Liver (tissue), 8 donors: ENCODE measurements at regions not wholly inside any gene's neighbourhood (a gene's known extent, or its start where the extent isn't known, plus 50 kb on each side); places are given as distances from the start of the nearest gene placed in this dataset.

Experiments used
- DNase-seq: peaks from one replicate; pipeline ENCODE4 v3.0.0-alpha.2; 2017; ENCODE audit warnings: low spot score
- H3K27ac ChIP-seq, 2 donors: one replicate each; pipeline ENCODE4 v1.7.0; 2013; ENCODE audit warnings: inconsistent platforms in 2 of 2, low read length in 2 of 2, control low read depth in 1 of 2, low read depth in 1 of 2, mild to moderate bottlenecking in 1 of 2
- H3K27me3 ChIP-seq, 4 donors: one replicate each; pipeline versions ENCODE4 v1.6.1 to v1.7.0; 2013; ENCODE audit warnings: low read length in 3 of 4, inconsistent platforms in 1 of 4, mild to moderate bottlenecking in 1 of 4, moderate library complexity in 1 of 4; ENCODE audit not compliant: control insufficient read depth in 4 of 4, insufficient read depth in 4 of 4
- H3K36me3 ChIP-seq, 4 donors: one replicate each; pipeline versions ENCODE4 v1.6.1 to v1.7.0; 2013; ENCODE audit warnings: low read length in 3 of 4, mild to moderate bottlenecking in 3 of 4, low read depth in 1 of 4, moderate library complexity in 1 of 4; ENCODE audit not compliant: control insufficient read depth in 4 of 4, insufficient read depth in 3 of 4
- H3K4me1 ChIP-seq, 4 donors: one replicate each; pipeline versions ENCODE4 v1.6.1 to v1.7.0; 2013; ENCODE audit warnings: low read length in 3 of 4, mild to moderate bottlenecking in 3 of 4, moderate library complexity in 1 of 4; ENCODE audit not compliant: control insufficient read depth in 4 of 4, insufficient read depth in 4 of 4
- H3K4me3 ChIP-seq, 3 donors: one replicate each; pipeline versions ENCODE4 v1.6.1 to v1.7.0; 2013; ENCODE audit warnings: low read length in 3 of 3, control low read depth in 1 of 3, low read depth in 1 of 3, mild to moderate bottlenecking in 1 of 3
- H3K9ac ChIP-seq, 2 donors: one replicate each; pipeline ENCODE4 v1.7.0; 2013; ENCODE audit warnings: low read length in 2 of 2, mild to moderate bottlenecking in 2 of 2, moderate library complexity in 2 of 2, control low read depth in 1 of 2, low read depth in 1 of 2
- H3K9me3 ChIP-seq, 4 donors: one replicate each; pipeline versions ENCODE4 v1.6.1 to v1.7.0; 2013; ENCODE audit warnings: low read length in 3 of 4; ENCODE audit not compliant: control insufficient read depth in 4 of 4
- ATF3 ChIP-seq: IDR thresholded peaks from 2 replicates; pipeline ENCODE4 v1.6.1; 2016; ENCODE audit warnings: antibody characterized with exemption
- CTCF ChIP-seq: fragments of 150-350 bp; IDR thresholded peaks from 2 replicates; pipeline ENCODE4 v1.5.1; 2017; ENCODE audit warnings: improper control_type of control experiment, low read depth, low read length; ENCODE audit not compliant: missing input control
- EGR1 ChIP-seq, 2 donors: IDR thresholded peaks; 2 replicates each; pipeline ENCODE4 v1.6.1; 2016 to 2018; ENCODE audit warnings: antibody characterized with exemption in 2 of 2, low read depth in 2 of 2
- FOXA1 ChIP-seq: IDR thresholded peaks from 2 replicates; pipeline ENCODE4 v1.6.1; 2016; ENCODE audit warnings: antibody characterized with exemption
- GABPA ChIP-seq, 2 donors: IDR thresholded peaks in 1 of 2; conservative IDR thresholded peaks in 1 of 2; 2 replicates each; pipeline ENCODE4 v1.6.1; 2016; ENCODE audit warnings: antibody characterized with exemption in 2 of 2, mild to moderate bottlenecking in 1 of 2, moderate library complexity in 1 of 2
- HNF4A ChIP-seq, 2 donors: conservative IDR thresholded peaks; 2 replicates each; pipeline ENCODE4 v1.6.1; 2016; ENCODE audit warnings: antibody characterized with exemption in 2 of 2, mild to moderate bottlenecking in 2 of 2
- HNF4G ChIP-seq: IDR thresholded peaks from 2 replicates; pipeline ENCODE4 v1.6.1; 2016; ENCODE audit warnings: antibody characterized with exemption
- JUND ChIP-seq, 2 donors: IDR thresholded peaks; 2 replicates each; pipeline ENCODE4 v1.6.1; 2016; ENCODE audit warnings: antibody characterized with exemption in 2 of 2
- MAX ChIP-seq: IDR thresholded peaks from 2 replicates; pipeline ENCODE4 v1.6.1; 2016; ENCODE audit warnings: antibody characterized with exemption
- RAD21 ChIP-seq, 2 donors: IDR thresholded peaks; 2 replicates each; pipeline ENCODE4 v1.6.1; 2016; ENCODE audit warnings: antibody characterized with exemption in 2 of 2, mild to moderate bottlenecking in 2 of 2
- REST ChIP-seq: IDR thresholded peaks from 2 replicates; pipeline ENCODE4 v1.6.1; 2016; ENCODE audit warnings: antibody characterized with exemption, mild to moderate bottlenecking
- RXRA ChIP-seq, 2 donors: IDR thresholded peaks; 2 replicates each; pipeline ENCODE4 v1.6.1; 2017 to 2018; ENCODE audit warnings: antibody characterized with exemption in 2 of 2, mild to moderate bottlenecking in 1 of 2
- SP1 ChIP-seq: IDR thresholded peaks from 2 replicates; pipeline ENCODE4 v1.6.1; 2018; ENCODE audit warnings: antibody characterized with exemption, mild to moderate bottlenecking
- TAF1 ChIP-seq: conservative IDR thresholded peaks from 2 replicates; pipeline ENCODE4 v1.6.1; 2016; ENCODE audit warnings: antibody characterized with exemption, mild to moderate bottlenecking
- YY1 ChIP-seq: IDR thresholded peaks from 2 replicates; pipeline ENCODE4 v1.6.1; 2016; ENCODE audit warnings: antibody characterized with exemption, mild to moderate bottlenecking
- ZBTB33 ChIP-seq: IDR thresholded peaks from 2 replicates; pipeline ENCODE4 v1.6.1; 2016; ENCODE audit warnings: antibody characterized with exemption
- WGBS: extraction: QIAGEN DNeasy Blood & Tissue Kit; methylation state at CpG from one replicate; pipeline ENCODE4 v1.1.7; 2013; 5-methylcytosine and 5-hydroxymethylcytosine counted together
- donor health status: healthy.
- donor health status: healthy.
- donor health status: healthy.
- donor health status: healthy.
- donor health status: healthy.

- TF ChIP-seq HNF4A (conservative IDR thresholded peaks at IDR 0.05) (no peak), EGR1 (IDR thresholded peaks at IDR 0.05; ENCODE audit: low read depth in 2 of 2) (no peak), REST (no peak), JUND (IDR thresholded peaks at IDR 0.05) (no peak), CTCF (no peak), FOXA1 (no peak), RAD21 (IDR thresholded peaks at IDR 0.05) (no peak), ATF3 (no peak), YY1 (no peak), SP1 (no peak), RXRA (IDR thresholded peaks at IDR 0.05) (no peak), HNF4G (no peak)
- 64% methylated on average over 2 of the region's 2 CpGs for WGBS
Observed at GRCh38 chr2:212669761-212670160, 131.2 kb upstream of the ERBB4 start.

DNA sequence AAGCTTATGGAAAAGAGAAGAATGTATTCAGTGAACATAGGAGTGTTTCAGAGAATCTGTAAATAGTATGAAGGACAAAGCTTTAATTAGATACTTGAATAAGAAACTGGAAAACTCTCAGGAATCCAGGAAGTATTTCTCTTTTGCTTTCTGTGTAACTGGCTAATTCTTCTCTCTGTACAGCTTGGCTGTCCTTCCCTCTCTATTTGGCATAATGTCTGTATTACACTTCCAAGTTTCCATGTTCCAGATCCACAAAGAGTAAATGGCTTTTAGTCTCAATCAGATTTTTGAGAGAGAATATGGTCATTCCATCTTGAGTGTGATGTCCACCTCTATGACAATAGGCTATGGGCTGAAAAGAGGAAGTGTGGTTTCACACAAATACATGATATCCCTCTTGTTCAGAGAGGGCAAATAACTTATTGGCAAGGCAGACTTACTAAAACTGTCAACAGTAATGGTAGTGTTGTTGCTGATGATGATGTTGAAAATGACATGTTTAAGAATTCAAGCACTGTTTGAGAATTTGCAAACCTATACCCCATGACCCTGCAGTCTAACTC is 129.2 kb upstream of the ERBB4 start:
- no peaks in the 10 kb centered on the region for H3K27me3 ChIP-seq
- H3K9me3 ChIP-seq: no peaks in the 10 kb centered on the region
- no peak for DNase-seq
- H3K36me3 ChIP-seq: no peaks in the 10 kb centered on the region
- no peak overlapping the region for H3K27ac ChIP-seq
- H3K4me1 ChIP-seq: no peaks in the 10 kb centered on the region
- H3K9ac ChIP-seq: no peak overlapping the region
- H3K4me3 ChIP-seq: no peak overlapping the region
- TF ChIP-seq YY1 (no peak), GABPA (IDR thresholded peaks at IDR 0.05 in 1 of 2, conservative IDR thresholded peaks at IDR 0.05 in 1 of 2) (no peak), MAX (no peak), TAF1 (no peak), CTCF (no peak), ZBTB33 (no peak), REST (no peak), HNF4A (conservative IDR thresholded peaks at IDR 0.05) (no peak), FOXA1 (no peak), JUND (IDR thresholded peaks at IDR 0.05) (no peak), SP1 (no peak)

More at GRCh38 chr2:212669761-212670160, 131.2 kb upstream of the ERBB4 start:
- no peak overlapping the region for H3K27ac ChIP-seq
- DNase-seq: no peak
- no peaks in the 10 kb centered on the region for H3K9me3 ChIP-seq
- H3K4me1 ChIP-seq: no peaks in the 10 kb centered on the region
- no peak overlapping the region for H3K9ac ChIP-seq
- no peak overlapping the region for H3K4me3 ChIP-seq
- H3K27me3 ChIP-seq: no peaks in the 10 kb centered on the region
- no peaks in the 10 kb centered on the region for H3K36me3 ChIP-seq
